ENCODE measurements at regions not wholly inside any gene's neighbourhood (a gene's known extent, or its start where the extent isn't known, plus 50 kb on each side); places are given as distances from the start of the nearest gene placed in this dataset.

DNA sequence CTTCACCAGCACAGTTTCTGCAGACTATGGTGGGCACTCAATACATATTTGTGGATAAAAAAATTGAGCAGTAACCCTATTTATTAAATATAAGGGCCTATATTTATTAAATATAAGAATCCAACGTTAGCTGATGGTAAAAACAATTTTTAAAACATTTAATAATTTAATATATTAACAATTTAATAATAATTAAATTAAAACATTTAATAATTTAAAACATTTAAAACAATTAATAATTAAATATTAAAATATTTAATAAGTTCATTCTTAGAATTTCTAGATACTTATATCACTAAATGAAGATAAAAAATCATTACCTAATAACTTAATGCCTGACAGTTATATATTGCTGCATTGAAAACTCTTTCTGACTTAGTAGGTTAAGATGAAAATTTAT, 880.2 kb upstream of the EPHA6 start:
- DNase-seq (ENCODE audit: low spot score) = no peak

DNA sequence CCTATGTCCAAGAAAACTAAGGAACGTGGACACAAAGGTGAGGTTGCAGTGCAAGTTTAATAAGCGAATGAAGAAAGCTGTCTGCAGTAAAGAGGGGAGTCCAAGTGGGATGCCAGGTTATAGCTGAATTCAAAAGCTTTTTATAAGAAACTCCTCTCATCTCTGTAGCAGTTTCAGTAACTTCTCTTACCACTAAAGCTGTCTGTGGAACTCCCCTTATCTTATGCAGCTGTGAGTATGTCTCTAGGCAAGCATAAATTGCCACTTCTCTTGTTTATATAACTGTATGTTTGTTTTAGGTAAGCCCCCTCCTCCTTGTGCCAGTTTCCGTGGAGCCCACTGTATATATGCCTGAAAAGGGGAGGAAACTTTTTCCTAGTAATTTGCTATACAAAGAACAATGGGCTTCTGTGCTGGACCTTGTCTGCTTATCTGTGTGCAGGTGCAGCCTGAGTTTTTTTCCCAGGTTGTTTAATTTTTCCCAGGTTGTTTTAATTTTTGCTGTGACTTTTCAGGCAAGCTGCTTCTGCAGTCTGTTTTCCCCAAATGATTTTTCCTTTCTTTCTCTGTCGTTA, 875.1 kb upstream of the EPHA6 start:
- DNase-seq (ENCODE audit: low spot score) = no peak

DNA sequence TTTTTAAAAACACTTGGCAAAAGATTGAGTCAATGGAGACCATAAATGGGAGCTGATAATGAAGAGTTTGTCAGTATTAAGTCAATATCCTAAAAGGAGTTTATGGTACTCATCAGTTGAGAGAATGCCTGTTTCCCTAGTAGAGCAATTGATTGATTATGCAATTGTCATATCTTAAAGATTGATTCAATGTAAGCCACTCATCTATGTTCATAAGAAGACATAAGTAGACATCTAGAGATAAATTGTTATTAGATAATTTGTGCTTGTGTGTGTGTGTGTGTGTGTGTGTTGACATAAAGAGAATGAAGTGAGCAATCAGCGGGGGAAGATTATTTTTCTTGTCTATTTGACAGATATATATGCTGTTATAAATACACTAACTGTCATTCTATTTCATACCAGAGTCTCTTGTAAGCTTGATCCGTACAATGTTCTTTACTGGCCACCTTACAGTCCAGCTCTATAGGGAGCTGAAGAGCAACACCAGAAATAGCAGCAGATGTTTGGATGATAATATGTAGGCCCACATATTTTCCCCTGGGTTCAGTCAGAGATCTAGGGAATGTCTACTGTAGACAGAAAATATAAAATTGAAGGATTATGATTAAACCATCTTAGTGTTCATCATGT, 848.6 kb upstream of the EPHA6 start:
- DNase-seq (ENCODE audit: low spot score) = no peak

DNA sequence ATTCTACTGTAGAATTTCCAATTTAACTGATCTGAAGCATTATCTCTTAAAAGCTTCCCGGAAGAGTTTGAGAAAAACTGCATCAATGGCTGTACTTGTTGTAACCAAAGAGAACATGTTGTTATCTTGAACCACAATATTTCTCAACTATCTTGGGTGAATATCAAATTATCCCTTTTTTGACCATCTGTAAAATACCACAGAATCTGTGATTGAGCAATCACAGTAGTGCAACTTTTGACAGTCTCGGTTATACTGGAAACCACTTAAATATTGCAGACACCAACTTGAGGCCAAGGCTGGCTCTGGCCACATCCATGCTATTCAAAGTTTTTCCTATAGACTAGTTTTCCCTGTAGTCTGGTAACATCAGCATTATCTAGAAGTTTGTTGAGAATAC, 842.8 kb upstream of the EPHA6 start:
- no peak for DNase-seq (ENCODE audit: low spot score)

DNA sequence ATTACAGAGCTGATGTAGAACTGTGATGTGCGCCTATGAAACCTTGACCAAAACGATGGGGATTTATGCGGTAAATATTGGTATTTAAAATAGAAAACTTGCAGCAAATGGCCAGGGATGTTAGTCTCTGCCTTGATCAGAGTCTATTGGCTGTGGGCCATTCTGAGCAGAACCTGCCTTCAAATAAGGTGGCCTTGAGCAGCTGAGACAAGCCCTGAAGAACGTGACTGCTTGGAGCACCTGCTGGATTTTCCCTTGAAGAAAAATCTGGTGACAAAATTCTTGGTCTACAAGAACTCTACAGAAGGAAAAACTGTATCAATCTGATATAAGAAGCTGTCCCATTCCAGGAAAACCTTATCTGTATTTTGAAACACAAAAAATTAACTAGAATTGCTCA, 820.1 kb upstream of the EPHA6 start:
- DNase-seq (ENCODE audit: low spot score) = no peak

DNA sequence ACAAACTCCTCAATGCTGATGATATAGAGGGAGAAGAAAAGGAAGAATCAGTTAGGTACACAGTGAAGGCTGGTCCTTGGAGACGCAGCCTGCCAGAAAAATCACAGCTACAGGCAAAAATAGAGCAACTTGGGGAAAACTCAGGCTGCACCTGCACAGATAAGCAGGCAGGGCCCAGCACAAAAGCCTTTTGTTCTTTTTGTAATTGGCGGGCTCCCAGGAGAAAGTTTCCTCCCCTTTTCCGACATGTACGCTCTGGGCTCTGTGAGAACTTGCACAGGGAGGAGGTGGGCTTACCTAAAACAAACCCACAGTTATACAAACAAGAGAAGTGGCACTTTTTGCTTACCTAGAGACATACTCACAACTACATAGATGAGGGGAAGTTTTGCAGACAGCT, 813.4 kb upstream of the EPHA6 start:
- DNase-seq (ENCODE audit: low spot score) = no peak

- no peak for DNase-seq (ENCODE audit: low spot score)
Measured at GRCh38 chr3:96007650-96008195, 806.7 kb upstream of the EPHA6 start.

GRCh38 chr3:96012939-96013338, 801.5 kb upstream of the EPHA6 start:
- DNase-seq (ENCODE audit: low spot score) = no peak

DNA sequence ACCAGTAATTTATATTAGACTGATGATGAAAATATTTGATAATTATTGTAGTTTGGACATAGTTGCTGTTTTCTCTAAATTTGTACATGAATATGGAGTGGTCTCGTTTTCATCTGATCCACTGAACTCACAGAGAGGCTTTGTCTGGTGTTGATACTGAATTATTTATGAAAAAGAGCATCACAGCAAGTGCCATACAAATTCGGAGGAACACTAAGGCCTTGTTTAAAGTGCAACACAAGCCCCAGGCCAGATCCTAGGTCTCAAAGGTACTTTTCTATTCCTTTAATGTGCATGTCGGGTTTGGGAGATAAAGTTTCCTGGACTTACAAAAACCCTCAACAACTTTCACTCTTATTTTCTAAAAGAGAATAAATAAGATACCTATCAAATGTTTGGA, 796.8 kb upstream of the EPHA6 start:
- peak; percentile 64 for DNase-seq (ENCODE audit: low spot score)

GRCh38 chr3:96022676-96023075, 791.7 kb upstream of the EPHA6 start:
- no peak for DNase-seq (ENCODE audit: low spot score)

GRCh38 chr3:96027718-96028117, 786.7 kb upstream of the EPHA6 start:
- no peak for DNase-seq (ENCODE audit: low spot score)

- no peak for DNase-seq (ENCODE audit: low spot score)
Measured at GRCh38 chr3:96039632-96040031, 774.8 kb upstream of the EPHA6 start.

DNA sequence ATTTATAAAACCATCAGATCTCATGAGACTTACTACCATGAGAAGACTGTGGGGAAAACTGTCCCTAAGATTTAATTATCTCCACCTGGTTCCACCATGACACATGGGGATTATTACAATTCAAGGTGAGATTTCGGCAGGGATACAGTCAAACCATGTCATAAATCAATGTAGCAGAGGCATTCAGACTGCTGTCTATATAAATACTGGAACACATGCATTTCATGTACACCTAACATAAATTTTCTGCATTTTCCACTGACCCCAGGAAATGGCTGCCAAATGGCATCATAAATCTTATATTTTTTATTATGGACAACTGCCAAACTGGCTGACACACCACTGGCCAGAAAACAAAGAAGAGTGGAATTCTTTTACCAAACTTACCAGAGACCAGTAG, 755.1 kb upstream of the EPHA6 start:
- no peak for DNase-seq (ENCODE audit: low spot score)

DNA sequence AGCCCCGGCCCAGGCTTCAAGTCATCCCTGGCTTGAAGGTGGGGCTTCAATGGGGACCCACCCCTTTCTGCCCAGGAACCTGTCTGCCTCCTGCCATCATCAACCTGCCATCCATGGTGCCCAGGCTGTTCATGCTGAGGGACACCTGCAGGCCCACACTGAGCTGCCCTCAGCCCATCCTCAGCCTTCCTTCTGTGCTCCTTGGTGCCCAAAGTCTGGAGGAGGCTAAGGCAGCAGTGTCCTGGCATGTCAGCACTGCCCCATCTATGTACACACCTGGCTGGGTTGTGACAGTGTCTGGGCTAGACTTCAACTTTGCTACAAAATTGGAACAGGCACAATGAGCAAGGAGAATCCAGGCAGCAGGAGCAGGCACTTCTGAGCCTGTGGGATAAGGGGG, 745.3 kb upstream of the EPHA6 start:
- no peak for DNase-seq (ENCODE audit: low spot score)

DNA sequence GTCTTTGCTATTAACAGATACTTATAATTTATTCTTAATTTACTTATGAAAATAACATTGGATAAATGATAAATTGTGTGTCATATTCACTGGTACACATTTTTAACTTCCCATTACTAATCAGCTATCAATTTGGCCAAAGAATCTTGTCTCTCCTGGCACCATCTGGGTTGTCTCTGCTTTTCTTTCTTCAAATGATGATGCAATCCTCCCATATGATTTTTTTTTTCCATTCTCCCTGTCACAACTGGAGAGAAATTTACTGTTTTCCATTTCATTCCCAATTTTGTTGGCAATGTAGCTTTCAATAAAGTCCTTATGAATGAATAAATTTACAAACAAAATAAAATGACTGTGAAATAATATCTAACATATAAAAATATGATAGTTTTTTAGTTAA, 743.7 kb upstream of the EPHA6 start:
- no peak for DNase-seq (ENCODE audit: low spot score)

DNA sequence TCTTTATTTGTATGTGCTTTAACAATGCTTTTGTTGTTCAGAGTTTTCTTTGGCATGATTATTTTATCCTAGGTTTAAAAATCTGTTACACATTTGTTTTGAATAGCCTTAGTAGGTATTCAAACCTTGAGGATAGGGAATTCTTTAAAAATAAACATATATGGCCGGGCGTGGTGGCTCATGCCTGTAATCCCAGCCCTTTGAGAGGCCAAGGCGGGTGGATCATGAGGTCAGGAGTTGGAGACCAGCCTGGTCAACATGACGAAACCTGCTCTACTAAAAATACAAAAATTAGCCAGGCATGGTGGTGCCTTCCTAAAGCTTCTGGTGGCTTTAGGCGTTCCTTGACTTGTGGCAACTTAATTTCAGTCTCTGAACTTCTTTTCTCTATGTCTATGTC, 743.3 kb upstream of the EPHA6 start:
- DNase-seq (ENCODE audit: low spot score) = no peak

DNA sequence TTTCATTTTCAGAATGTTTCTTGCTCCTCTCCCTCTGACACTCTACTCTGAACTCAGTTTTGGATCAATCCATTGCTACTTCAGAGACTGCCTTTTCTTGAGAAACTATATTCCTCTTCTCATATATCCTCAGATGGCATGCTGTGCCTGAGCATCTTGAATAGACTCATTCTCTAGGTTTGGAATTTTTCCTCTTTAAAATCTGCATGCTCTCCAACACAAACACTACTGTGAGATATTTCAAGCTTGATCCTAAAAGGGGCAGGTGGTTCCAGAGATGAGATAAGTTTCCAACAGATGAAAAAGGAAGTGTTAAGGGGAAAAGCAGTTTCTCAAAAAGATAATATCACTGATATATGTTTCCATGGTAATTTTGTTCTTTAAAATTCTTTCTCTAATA, 742.2 kb upstream of the EPHA6 start:
- DNase-seq (ENCODE audit: low spot score) = no peak

DNA sequence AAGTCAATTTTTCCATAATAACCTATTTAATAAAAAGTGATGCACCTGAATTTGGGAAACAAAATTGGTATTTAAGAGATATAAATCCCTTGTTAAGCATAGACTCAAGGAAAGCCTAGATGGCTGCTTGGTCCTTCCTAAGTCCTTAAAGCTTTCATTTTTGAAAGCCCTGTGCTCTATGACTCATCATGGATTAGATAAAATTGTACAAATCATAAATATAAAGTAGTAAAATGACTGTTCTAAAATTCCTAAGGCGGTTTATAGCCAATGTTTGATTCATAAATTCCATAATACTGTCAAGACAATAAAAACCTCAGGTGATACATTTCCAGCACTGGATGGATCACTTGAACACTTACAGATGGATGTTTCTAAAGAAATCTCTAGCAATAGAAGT, 730.8 kb upstream of the EPHA6 start:
- no peak for DNase-seq (ENCODE audit: low spot score)

DNA sequence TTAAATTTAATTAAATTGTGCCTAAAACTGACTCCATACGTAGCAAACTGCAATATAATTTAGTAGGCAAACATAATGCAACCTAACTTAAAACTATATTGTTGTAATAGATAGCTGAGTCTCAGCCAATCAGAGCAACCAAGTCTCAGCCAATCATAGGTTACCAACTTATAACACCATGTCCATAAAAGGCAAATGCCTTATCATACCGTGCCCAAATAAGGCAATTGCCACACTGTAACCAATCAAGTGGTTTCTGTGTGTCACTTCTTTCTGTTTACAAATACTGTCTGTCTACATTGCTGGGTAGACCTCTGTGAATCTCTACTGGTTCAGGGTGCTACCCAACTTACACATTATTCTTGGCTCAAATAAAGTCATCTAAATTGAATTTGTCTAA, 728.4 kb upstream of the EPHA6 start:
- DNase-seq (ENCODE audit: low spot score) = no peak

- no peak for DNase-seq (ENCODE audit: low spot score)
Measured at GRCh38 chr3:96101006-96101560, 713.3 kb upstream of the EPHA6 start.

- DNase-seq (ENCODE audit: low spot score) = no peak
Measured at GRCh38 chr3:96106701-96107100, 707.7 kb upstream of the EPHA6 start.
